K562 (cell line): ENCODE measurements at regions not wholly inside any gene's neighbourhood (a gene's known extent, or its start where the extent isn't known, plus 50 kb on each side); places are given as distances from the start of the nearest gene placed in this dataset.

Experiments
- ATAC-seq: fragments of 200-7000 bp; cut with Tn5 transposase; 3 replicates; pipeline ENCODE4 v1.9.1; 2020; ENCODE audit warnings: moderate library complexity
- BruUV-seq: library from RNA; stranded (reverse); fragments of 400-500 nt; replicated peaks from 2 replicates; lab custom pipeline; 2021; lab: Mats Ljungman, UMichigan
- CTCF ChIA-PET: fragments of 300-600 bp; formaldehyde crosslinking; extraction: SDS; loops from one replicate; lab custom pipeline; 2021; ENCODE audit warnings: low intra/inter-chr PET ratio; lab: Yijun Ruan, JAX
- POLR2A ChIA-PET: fragments of 300-600, 350-650 bp; sonication (Branson Sonifier 250); formaldehyde crosslinking; extraction: SDS; loops from one replicate; lab custom pipeline; 2021; ENCODE audit warnings: antibody characterized with exemption, inconsistent platforms; lab: Yijun Ruan, JAX
- DNase-seq, 4 experiments: peaks; one replicate each; pipeline versions ENCODE4 v3.0.0 to v3.0.0-alpha.2; 2011 to 2018; ENCODE audit warnings: low spot score in 3 of 4, mixed read lengths in 3 of 4; ENCODE audit errors: extremely low read depth in 1 of 4
- FAIRE-seq: peaks from 2 replicates; lab custom pipeline; 2011; peaks lifted over from hg19 to GRCh38; lab: Jason Lieb, UNC
- H2AFZ ChIP-seq: 2 replicates; pipeline ENCODE4 v1.6.0; 2011; ENCODE audit warnings: low read depth, low read length, control low read depth, inconsistent platforms
- H3K27ac ChIP-seq: fragments of 200-600 bp; 3 replicates; pipeline ENCODE4 v1.8.0; 2011; ENCODE audit warnings: low read depth, mild to moderate bottlenecking, control low read depth, inconsistent platforms, low read length, moderate library complexity, mixed read lengths; ENCODE audit errors: extremely low read depth
- H3K27me3 ChIP-seq, 2 experiments: fragments of 300-600 bp in 1 of 2; 2 replicates in 1 of 2; 3 replicates in 1 of 2; pipeline versions ENCODE4 v1.6.0 to v1.8.0; 2011; ENCODE audit warnings: inconsistent platforms in 2 of 2, low read length in 2 of 2, mild to moderate bottlenecking in 1 of 2, mixed read lengths in 1 of 2, moderate library complexity in 1 of 2; ENCODE audit not compliant: control insufficient read depth in 2 of 2, insufficient read depth in 2 of 2
- H3K36me3 ChIP-seq: fragments of 300-600 bp; 3 replicates; pipeline ENCODE4 v1.8.0; 2011; ENCODE audit warnings: mild to moderate bottlenecking, low read length, inconsistent platforms; ENCODE audit not compliant: control insufficient read depth, insufficient read depth
- H3K4me1 ChIP-seq, 2 experiments: fragments of 200-600 bp in 1 of 2; replicated peaks in 1 of 2; 2 replicates in 1 of 2; 3 replicates in 1 of 2; pipeline versions ENCODE4 v1.5.1 to v1.8.0; 2011; ENCODE audit warnings: inconsistent platforms in 2 of 2, low read length in 2 of 2, mild to moderate bottlenecking in 1 of 2, mixed read lengths in 1 of 2, moderate library complexity in 1 of 2; ENCODE audit not compliant: control insufficient read depth in 2 of 2, insufficient read depth in 2 of 2
- H3K4me2 ChIP-seq: 2 replicates; pipeline ENCODE4 v1.6.1; 2011; ENCODE audit warnings: low read length, control low read depth, inconsistent platforms, mixed read lengths; ENCODE audit not compliant: insufficient read depth
- H3K4me3 ChIP-seq: fragments of 200-600 bp; sonication (generic), shearing (Covaris generic); 2 replicates; pipeline ENCODE4 v1.5.1; 2016; ENCODE audit warnings: control low read depth, inconsistent platforms
- H3K79me2 ChIP-seq: fragments of 200-600 bp; 3 replicates; pipeline ENCODE4 v1.8.0; 2011; ENCODE audit warnings: low read length, inconsistent platforms; ENCODE audit not compliant: control insufficient read depth, insufficient read depth
- H3K9ac ChIP-seq, 2 experiments: 2 replicates each; pipeline versions ENCODE4 v1.6.0 to v1.6.1; 2011; ENCODE audit warnings: low read depth in 2 of 2, low read length in 2 of 2, control low read depth in 1 of 2, inconsistent platforms in 1 of 2, mild to moderate bottlenecking in 1 of 2, mixed read lengths in 1 of 2; ENCODE audit not compliant: insufficient read depth in 1 of 2
- H3K9me1 ChIP-seq: one replicate; pipeline ENCODE4 v1.6.0; 2011; ENCODE audit warnings: inconsistent platforms, mild to moderate bottlenecking, low read length, moderate library complexity; ENCODE audit not compliant: control insufficient read depth, insufficient read depth
- H3K9me3 ChIP-seq: replicated peaks from 2 replicates; pipeline ENCODE4 v1.5.1; 2011; ENCODE audit warnings: low read depth, low read length, inconsistent platforms; ENCODE audit not compliant: control insufficient read depth, insufficient read depth
- H4K20me1 ChIP-seq: replicated peaks from 2 replicates; pipeline ENCODE4 v1.6.1; 2011; ENCODE audit warnings: low read length, inconsistent platforms, mixed read lengths; ENCODE audit not compliant: control insufficient read depth, insufficient read depth
- CC2D1A ChIP-seq: fragments of 450-650 bp; IDR thresholded peaks from 2 replicates; pipeline ENCODE4 v1.6.1; 2017; ENCODE audit warnings: mild to moderate bottlenecking
- EZH2 ChIP-seq: IDR thresholded peaks from 2 replicates; pipeline ENCODE4 v1.6.1; 2012; ENCODE audit warnings: low read depth, mild to moderate bottlenecking, inconsistent platforms, low read length, borderline replicate concordance
- NFRKB ChIP-seq: fragments of 450-650 bp; IDR thresholded peaks from 2 replicates; pipeline ENCODE4 v1.6.1; 2016; ENCODE audit warnings: low read depth
- RBFOX2 ChIP-seq: fragments of 200-400 bp; formaldehyde crosslinking; IDR thresholded peaks from 2 replicates; pipeline ENCODE4 v1.6.1; 2017; ENCODE audit warnings: low read depth, mild to moderate bottlenecking, low read length, moderate library complexity
- RBM14 ChIP-seq: fragments of 200-400 bp; formaldehyde crosslinking; IDR thresholded peaks from 2 replicates; pipeline ENCODE4 v1.6.1; 2018; ENCODE audit warnings: low read depth, mild to moderate bottlenecking, low read length, moderate library complexity, borderline replicate concordance; ENCODE audit not compliant: insufficient read depth
- RBM39 ChIP-seq: fragments of 200-400 bp; formaldehyde crosslinking; optimal IDR thresholded peaks from 2 replicates; pipeline ENCODE3; 2018; ENCODE audit warnings: low read depth, low read length
- SUPT5H ChIP-seq: fragments of 450-650 bp; IDR thresholded peaks from 2 replicates; pipeline ENCODE4 v1.6.1; 2016
- TBL1XR1 ChIP-seq, 2 experiments: IDR thresholded peaks; 2 replicates each; pipeline ENCODE4 v1.6.1; 2012; ENCODE audit warnings: improper control_type of control experiment in 2 of 2, low read length in 2 of 2, mild to moderate bottlenecking in 1 of 2
- XRCC3 ChIP-seq: fragments of 450-650 bp; IDR thresholded peaks from 2 replicates; pipeline ENCODE4 v1.6.1; 2017; ENCODE audit warnings: mild to moderate bottlenecking, moderate library complexity
- ZBTB49 ChIP-seq: sonication (generic); formaldehyde crosslinking; IDR thresholded peaks from 2 replicates; pipeline ENCODE4 v1.8.0; 2022; ENCODE audit warnings: missing genetic modification reagents, mild to moderate bottlenecking, borderline replicate concordance
- ZNF311 ChIP-seq: fragments of 250-450 bp; sonication (Bioruptor Pico); IDR thresholded peaks from 2 replicates; pipeline ENCODE4 v1.4.0; 2020; ENCODE audit warnings: mild to moderate bottlenecking, moderate library complexity
- ZNF316 ChIP-seq: fragments of 450-650 bp; IDR thresholded peaks from 2 replicates; pipeline ENCODE4 v1.6.1; 2016
- ZNF511 ChIP-seq: sonication (generic); formaldehyde crosslinking; IDR thresholded peaks from 2 replicates; pipeline ENCODE4 v1.8.0; 2022; ENCODE audit warnings: mild to moderate bottlenecking, missing genetic modification reagents
- WGBS: fragments of 100-300 bp; shearing (Covaris generic); methylation state at CpG from one replicate; pipeline ENCODE4 v1.1.6; 2016; ENCODE audit warnings: low coverage, mixed read lengths; ENCODE audit not compliant: insufficient coverage; ENCODE audit errors: missing lambda C conversion rate; 5-methylcytosine and 5-hydroxymethylcytosine counted together
- in situ Hi-C: fragments of 300-500 bp; cut with MboI; formaldehyde crosslinking; loops from 4 replicates; pipeline ENCODE4 v1.15.0; 2018; ENCODE audit warnings: inconsistent platforms, mixed read lengths
- intact Hi-C: fragments of 100-400 bp; cut with micrococcal nuclease; formaldehyde crosslinking; loops from 2 replicates; pipeline ENCODE4 v1.14.2; 2022
- TF ChIP-seq, protein P1 (sequence below): fragments of 450-650 bp; IDR thresholded peaks from 2 replicates; pipeline ENCODE4 v1.6.1; 2016; ENCODE audit warnings: mild to moderate bottlenecking
- TF ChIP-seq, protein P2 (sequence below), 2 experiments: fragments of 450-650 bp; IDR thresholded peaks; 2 replicates each; pipeline ENCODE4 v1.6.1; 2018; ENCODE audit warnings: mild to moderate bottlenecking in 2 of 2, low read depth in 1 of 2; ENCODE audit not compliant: partially characterized antibody in 2 of 2

DNA sequence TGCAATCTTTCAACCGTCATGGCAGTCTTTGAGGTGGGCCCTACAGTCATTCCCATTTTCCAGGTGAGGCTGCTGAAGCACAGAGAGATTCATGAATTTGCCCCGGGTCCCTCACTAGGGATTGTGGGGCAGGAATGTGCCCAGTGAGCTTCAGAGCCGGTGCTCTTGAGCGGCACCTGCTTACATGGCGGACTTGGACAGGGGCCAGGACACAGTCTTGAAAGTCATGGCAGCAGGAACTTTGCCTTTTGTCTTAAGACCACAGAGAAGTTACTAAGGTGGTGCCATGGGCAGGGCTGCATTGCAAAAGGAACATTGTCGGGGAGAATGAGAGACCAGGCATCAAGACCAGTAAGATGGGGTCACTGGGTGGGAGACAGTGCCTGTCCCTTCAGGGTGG is 363.4 kb downstream of the FOXL1 start:
- Histone ChIP-seq H3K4me3 (no peak overlapping the region), H2AFZ (no peak overlapping the region), H3K4me2 (no peak overlapping the region), H3K79me2 (no peaks in the 10 kb centered on the region), H3K9me3 (no peaks in the 10 kb centered on the region), H3K9ac (no peak overlapping the region), H4K20me1 (peaks cover 5% of the 10 kb centered on the region; the same call in 1 of the 2 replicates), H3K4me1 (no peaks in the 10 kb centered on the region), H3K36me3 (no peaks in the 10 kb centered on the region), H3K27me3 (peaks cover 12 to 52% of the 10 kb centered on the region in 2 experiments), H3K9me1 (no peaks in the 10 kb centered on the region), H3K27ac (no peak overlapping the region)
- no peak for ATAC-seq
- in situ Hi-C loops = no loop called here
- DNase-seq = no peak
- POLR2A ChIA-PET = interaction anchor here (1.1 kb wide), 1 partner anchor 14 kb away, joined by 3 read pairs; no protein-coding TSS in a partner anchor
- intact Hi-C loops = no loop called here
- CTCF ChIA-PET = no interaction called here
- FAIRE-seq = no peak
- WGBS = 0% methylated on average over 6 of the region's 6 CpGs
- BruUV-seq = no TSS peak
- TF ChIP-seq ZNF311 (no peak), RBFOX2 (no peak), SUPT5H (no peak), TBL1XR1 (IDR thresholded peaks at IDR 0.05; ENCODE audit: low read length in 2 of 2) (no peak), CC2D1A (no peak), ZNF511 (CRISPR knock-in tag) (no peak), RBM39 (no peak), EZH2 (no peak), XRCC3 (no peak), RBM14 (no peak), ZNF316 (no peak), NFRKB (no peak), ZBTB49 (CRISPR knock-in tag) (no peak)
- TF ChIP-seq, protein P1, sequence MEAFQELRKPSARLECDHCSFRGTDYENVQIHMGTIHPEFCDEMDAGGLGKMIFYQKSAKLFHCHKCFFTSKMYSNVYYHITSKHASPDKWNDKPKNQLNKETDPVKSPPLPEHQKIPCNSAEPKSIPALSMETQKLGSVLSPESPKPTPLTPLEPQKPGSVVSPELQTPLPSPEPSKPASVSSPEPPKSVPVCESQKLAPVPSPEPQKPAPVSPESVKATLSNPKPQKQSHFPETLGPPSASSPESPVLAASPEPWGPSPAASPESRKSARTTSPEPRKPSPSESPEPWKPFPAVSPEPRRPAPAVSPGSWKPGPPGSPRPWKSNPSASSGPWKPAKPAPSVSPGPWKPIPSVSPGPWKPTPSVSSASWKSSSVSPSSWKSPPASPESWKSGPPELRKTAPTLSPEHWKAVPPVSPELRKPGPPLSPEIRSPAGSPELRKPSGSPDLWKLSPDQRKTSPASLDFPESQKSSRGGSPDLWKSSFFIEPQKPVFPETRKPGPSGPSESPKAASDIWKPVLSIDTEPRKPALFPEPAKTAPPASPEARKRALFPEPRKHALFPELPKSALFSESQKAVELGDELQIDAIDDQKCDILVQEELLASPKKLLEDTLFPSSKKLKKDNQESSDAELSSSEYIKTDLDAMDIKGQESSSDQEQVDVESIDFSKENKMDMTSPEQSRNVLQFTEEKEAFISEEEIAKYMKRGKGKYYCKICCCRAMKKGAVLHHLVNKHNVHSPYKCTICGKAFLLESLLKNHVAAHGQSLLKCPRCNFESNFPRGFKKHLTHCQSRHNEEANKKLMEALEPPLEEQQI = no peak
- TF ChIP-seq, protein P2, sequence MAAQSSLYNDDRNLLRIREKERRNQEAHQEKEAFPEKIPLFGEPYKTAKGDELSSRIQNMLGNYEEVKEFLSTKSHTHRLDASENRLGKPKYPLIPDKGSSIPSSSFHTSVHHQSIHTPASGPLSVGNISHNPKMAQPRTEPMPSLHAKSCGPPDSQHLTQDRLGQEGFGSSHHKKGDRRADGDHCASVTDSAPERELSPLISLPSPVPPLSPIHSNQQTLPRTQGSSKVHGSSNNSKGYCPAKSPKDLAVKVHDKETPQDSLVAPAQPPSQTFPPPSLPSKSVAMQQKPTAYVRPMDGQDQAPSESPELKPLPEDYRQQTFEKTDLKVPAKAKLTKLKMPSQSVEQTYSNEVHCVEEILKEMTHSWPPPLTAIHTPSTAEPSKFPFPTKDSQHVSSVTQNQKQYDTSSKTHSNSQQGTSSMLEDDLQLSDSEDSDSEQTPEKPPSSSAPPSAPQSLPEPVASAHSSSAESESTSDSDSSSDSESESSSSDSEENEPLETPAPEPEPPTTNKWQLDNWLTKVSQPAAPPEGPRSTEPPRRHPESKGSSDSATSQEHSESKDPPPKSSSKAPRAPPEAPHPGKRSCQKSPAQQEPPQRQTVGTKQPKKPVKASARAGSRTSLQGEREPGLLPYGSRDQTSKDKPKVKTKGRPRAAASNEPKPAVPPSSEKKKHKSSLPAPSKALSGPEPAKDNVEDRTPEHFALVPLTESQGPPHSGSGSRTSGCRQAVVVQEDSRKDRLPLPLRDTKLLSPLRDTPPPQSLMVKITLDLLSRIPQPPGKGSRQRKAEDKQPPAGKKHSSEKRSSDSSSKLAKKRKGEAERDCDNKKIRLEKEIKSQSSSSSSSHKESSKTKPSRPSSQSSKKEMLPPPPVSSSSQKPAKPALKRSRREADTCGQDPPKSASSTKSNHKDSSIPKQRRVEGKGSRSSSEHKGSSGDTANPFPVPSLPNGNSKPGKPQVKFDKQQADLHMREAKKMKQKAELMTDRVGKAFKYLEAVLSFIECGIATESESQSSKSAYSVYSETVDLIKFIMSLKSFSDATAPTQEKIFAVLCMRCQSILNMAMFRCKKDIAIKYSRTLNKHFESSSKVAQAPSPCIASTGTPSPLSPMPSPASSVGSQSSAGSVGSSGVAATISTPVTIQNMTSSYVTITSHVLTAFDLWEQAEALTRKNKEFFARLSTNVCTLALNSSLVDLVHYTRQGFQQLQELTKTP (IDR thresholded peaks at IDR 0.05; ENCODE audit: low read depth in 1 of 2, partially characterized antibody in 2 of 2) = no peak
